H1 (cell line): ENCODE measurements at regions not wholly inside any gene's neighbourhood (a gene's known extent, or its start where the extent isn't known, plus 50 kb on each side); places are given as distances from the start of the nearest gene placed in this dataset.

Experiments
- CTCF ChIA-PET: fragments of 300-600 bp; sonication (Branson Sonifier 250); formaldehyde crosslinking; loops from one replicate; lab custom pipeline; 2021; ENCODE audit not compliant: partially characterized antibody; lab: Charles Lee
- POLR2A ChIA-PET: fragments of 300-600 bp; sonication (Branson Sonifier 250); formaldehyde crosslinking; loops from one replicate; lab custom pipeline; 2021; ENCODE audit warnings: inconsistent platforms; ENCODE audit not compliant: partially characterized antibody; lab: Charles Lee
- DNase-seq, 2 experiments: peaks; one replicate each; pipeline versions ENCODE4 v3.0.0 to v3.0.0-alpha.2; 2010 to 2022; ENCODE audit warnings: low spot score in 2 of 2, low read depth in 1 of 2, mixed read lengths in 1 of 2
- FAIRE-seq: peaks from 2 replicates; lab custom pipeline; 2011; peaks lifted over from hg19 to GRCh38; lab: Jason Lieb, UNC
- H2AFZ ChIP-seq: 2 replicates; pipeline ENCODE4 v1.8.1; 2012; ENCODE audit warnings: low read length, inconsistent platforms
- H2AK5ac ChIP-seq: 2 replicates; pipeline ENCODE4 v1.6.1; 2013; ENCODE audit warnings: low read depth, low read length
- H2BK120ac ChIP-seq: replicated peaks from 2 replicates; pipeline ENCODE3; 2013; ENCODE audit warnings: low read depth, low read length, inconsistent platforms
- H2BK12ac ChIP-seq: 2 replicates; pipeline ENCODE4 v1.6.1; 2013; ENCODE audit warnings: low read depth, low read length
- H2BK15ac ChIP-seq: 2 replicates; pipeline ENCODE4 v1.6.1; 2013; ENCODE audit warnings: low read length
- H2BK20ac ChIP-seq: 2 replicates; pipeline ENCODE4 v1.6.1; 2013; ENCODE audit warnings: low read length
- H2BK5ac ChIP-seq: 2 replicates; pipeline ENCODE4 v1.6.1; 2013; ENCODE audit warnings: low read depth, low read length
- H3K14ac ChIP-seq: 2 replicates; pipeline ENCODE4 v1.6.1; 2013; ENCODE audit warnings: inconsistent platforms; ENCODE audit not compliant: insufficient read length
- H3K18ac ChIP-seq: 2 replicates; pipeline ENCODE4 v1.6.1; 2013; ENCODE audit warnings: low read length; ENCODE audit errors: extremely low read depth
- H3K23ac ChIP-seq: 2 replicates; pipeline ENCODE4 v1.6.1; 2013; ENCODE audit warnings: inconsistent platforms; ENCODE audit not compliant: insufficient read length
- H3K23me2 ChIP-seq: 2 replicates; pipeline ENCODE4 v1.6.1; 2013; ENCODE audit warnings: low read depth, low read length
- H3K27ac ChIP-seq: 2 replicates; pipeline ENCODE4 v1.6.1; 2011; ENCODE audit warnings: low read depth, low read length, inconsistent platforms
- H3K27me3 ChIP-seq, 4 experiments: replicated peaks in 1 of 4; 1 replicate in 1 of 4; 2 replicates in 3 of 4; pipeline versions ENCODE4 v1.6.1 to v1.8.1; 2011 to 2013; ENCODE audit warnings: low read length in 3 of 4, mild to moderate bottlenecking in 3 of 4, inconsistent platforms in 2 of 4, mixed read lengths in 2 of 4, moderate library complexity in 1 of 4; ENCODE audit not compliant: control insufficient read depth in 3 of 4, insufficient read depth in 3 of 4; ENCODE audit errors: extremely low read depth in 1 of 4
- H3K36me3 ChIP-seq, 4 experiments: 2 replicates each; pipeline versions ENCODE4 v1.6.1 to v1.8.1; 2011 to 2013; ENCODE audit warnings: mild to moderate bottlenecking in 4 of 4, low read length in 3 of 4, moderate library complexity in 2 of 4, control low read depth in 1 of 4, inconsistent platforms in 1 of 4; ENCODE audit not compliant: insufficient read depth in 4 of 4, control insufficient read depth in 2 of 4
- H3K4ac ChIP-seq: replicated peaks from 2 replicates; pipeline ENCODE3; 2013; ENCODE audit warnings: low read length, low read depth, mixed read lengths, inconsistent platforms; ENCODE audit not compliant: insufficient read length
- H3K4me1 ChIP-seq, 4 experiments: replicated peaks in 1 of 4; 1 replicate in 1 of 4; 2 replicates in 3 of 4; pipeline versions ENCODE4 v1.6.1 to v1.8.1; 2011 to 2013; ENCODE audit warnings: low read length in 3 of 4, inconsistent platforms in 2 of 4, mixed read lengths in 1 of 4; ENCODE audit not compliant: insufficient read depth in 4 of 4, control insufficient read depth in 3 of 4
- H3K4me2 ChIP-seq, 2 experiments: 2 replicates each; pipeline versions ENCODE4 v1.6.1 to v1.8.1; 2011 to 2013; ENCODE audit warnings: low read depth in 2 of 2, low read length in 2 of 2, control low read depth in 1 of 2, inconsistent platforms in 1 of 2, mild to moderate bottlenecking in 1 of 2; ENCODE audit not compliant: insufficient read depth in 1 of 2
- H3K4me3 ChIP-seq, 4 experiments: fragments of 200-600, 300-600 bp in 1 of 4; sonication (generic), shearing (Covaris generic), sonication (Bioruptor Twin) in 1 of 4; 2 replicates each; pipeline versions ENCODE4 v1.5.1 to v1.8.1; 2011 to 2016; ENCODE audit warnings: low read length in 4 of 4, low read depth in 3 of 4, control low read depth in 2 of 4, inconsistent platforms in 2 of 4, mild to moderate bottlenecking in 2 of 4, mixed read lengths in 1 of 4, moderate library complexity in 1 of 4; ENCODE audit not compliant: insufficient read depth in 2 of 4; ENCODE audit errors: extremely low read depth in 1 of 4
- H3K56ac ChIP-seq: replicated peaks from 2 replicates; pipeline ENCODE3; 2013; ENCODE audit warnings: low read depth, mild to moderate bottlenecking, mixed read lengths, low read length, inconsistent platforms; ENCODE audit not compliant: insufficient read length
- H3K79me1 ChIP-seq: 2 replicates; pipeline ENCODE4 v1.6.1; 2013; ENCODE audit warnings: low read depth, low read length, control low read depth
- H3K79me2 ChIP-seq, 2 experiments: 2 replicates each; pipeline versions ENCODE4 v1.6.1 to v1.8.1; 2012 to 2013; ENCODE audit warnings: low read length in 2 of 2, mild to moderate bottlenecking in 2 of 2, inconsistent platforms in 1 of 2; ENCODE audit not compliant: insufficient read depth in 2 of 2, control insufficient read depth in 1 of 2
- H3K9ac ChIP-seq, 4 experiments: replicated peaks in 1 of 4; 1 replicate in 1 of 4; 2 replicates in 3 of 4; pipeline versions ENCODE4 v1.6.1 to v1.8.1; 2011 to 2013; ENCODE audit warnings: low read depth in 3 of 4, low read length in 3 of 4, control low read depth in 2 of 4, mild to moderate bottlenecking in 2 of 4, moderate library complexity in 2 of 4, inconsistent platforms in 1 of 4; ENCODE audit errors: extremely low read depth in 1 of 4
- H3K9me3 ChIP-seq, 2 experiments: 2 replicates each; pipeline versions ENCODE4 v1.6.1 to v1.8.1; 2012 to 2013; ENCODE audit warnings: mild to moderate bottlenecking in 2 of 2, moderate library complexity in 2 of 2, control low read depth in 1 of 2, inconsistent platforms in 1 of 2, low read depth in 1 of 2, low read length in 1 of 2, mixed read lengths in 1 of 2; ENCODE audit not compliant: insufficient read depth in 2 of 2
- H4K20me1 ChIP-seq, 2 experiments: replicated peaks in 1 of 2; 2 replicates each; pipeline versions ENCODE3 to v1.8.1; 2011 to 2013; ENCODE audit warnings: inconsistent platforms in 2 of 2, low read length in 2 of 2, mild to moderate bottlenecking in 1 of 2; ENCODE audit not compliant: insufficient read depth in 2 of 2, control insufficient read depth in 1 of 2
- H4K5ac ChIP-seq: 2 replicates; pipeline ENCODE4 v1.6.1; 2013; ENCODE audit warnings: low read length, low read depth, mixed read lengths, inconsistent platforms; ENCODE audit not compliant: insufficient read length
- H4K8ac ChIP-seq: 2 replicates; pipeline ENCODE4 v1.8.0; 2013; ENCODE audit warnings: mild to moderate bottlenecking, moderate library complexity, low read length, inconsistent platforms; ENCODE audit not compliant: insufficient read depth; ENCODE audit errors: extremely low read depth
- H4K91ac ChIP-seq: replicated peaks from 2 replicates; pipeline ENCODE3; 2013; ENCODE audit warnings: low read length, mixed read lengths, inconsistent platforms; ENCODE audit not compliant: insufficient read length
- BCL11A ChIP-seq, 2 experiments: IDR thresholded peaks; one replicate each; pipeline ENCODE4 v1.6.1; 2011; ENCODE audit warnings: low read depth in 2 of 2, low read length in 2 of 2, mild to moderate bottlenecking in 2 of 2
- CBX5 ChIP-seq: fragments of 300-800, 300-1000 bp; sonication (generic); IDR thresholded peaks from 2 replicates; pipeline ENCODE4 v1.7.1; 2016; ENCODE audit warnings: antibody characterized with exemption, low read length, low read depth
- CREB1 ChIP-seq: IDR thresholded peaks from 2 replicates; pipeline ENCODE4 v1.6.1; 2012; ENCODE audit warnings: inconsistent platforms
- EZH2 ChIP-seq: fragments of 200-600 bp; sonication (generic); IDR thresholded peaks from 2 replicates; pipeline ENCODE4 v1.7.1; 2012; ENCODE audit warnings: low read depth, mild to moderate bottlenecking, moderate library complexity, low read length, inconsistent platforms; ENCODE audit not compliant: severe bottlenecking
- FOSL1 ChIP-seq: IDR thresholded peaks from 2 replicates; pipeline ENCODE4 v1.6.1; 2011; ENCODE audit warnings: mild to moderate bottlenecking, low read depth, low read length, moderate library complexity; ENCODE audit not compliant: insufficient read depth
- GTF2F1 ChIP-seq: IDR thresholded peaks from 2 replicates; pipeline ENCODE4 v1.6.1; 2012; ENCODE audit warnings: low read depth, low read length, improper control_type of control experiment, borderline replicate concordance
- KDM1A ChIP-seq: fragments of 200-600, 300-600 bp; sonication (generic); IDR thresholded peaks from 2 replicates; pipeline ENCODE4 v1.7.1; 2016; ENCODE audit warnings: mild to moderate bottlenecking, low read length, borderline replicate concordance
- KDM4A ChIP-seq: IDR thresholded peaks from one replicate; pipeline ENCODE4 v1.7.1; 2012; ENCODE audit warnings: low read depth, mild to moderate bottlenecking, moderate library complexity, low read length, inconsistent platforms; ENCODE audit not compliant: severe bottlenecking
- PHF8 ChIP-seq: fragments of 200-600 bp; sonication (generic); conservative IDR thresholded peaks from 2 replicates; pipeline ENCODE4 v1.7.1; 2012; ENCODE audit warnings: low read depth, mild to moderate bottlenecking, inconsistent platforms, low read length, moderate library complexity
- POLR2AphosphoS5 ChIP-seq: IDR thresholded peaks from 2 replicates; pipeline ENCODE4 v1.6.1; 2011; ENCODE audit warnings: low read depth, low read length
- RFX5 ChIP-seq: IDR thresholded peaks from 2 replicates; pipeline ENCODE4 v1.6.1; 2011; ENCODE audit warnings: low read depth, low read length, improper control_type of control experiment, borderline replicate concordance
- SIRT6 ChIP-seq: IDR thresholded peaks from one replicate; pipeline ENCODE4 v1.7.1; 2012; ENCODE audit warnings: low read length, inconsistent platforms
- SRF ChIP-seq: IDR thresholded peaks from 2 replicates; pipeline ENCODE4 v1.6.1; 2011; ENCODE audit warnings: mild to moderate bottlenecking, low read depth, low read length, moderate library complexity
- SUZ12 ChIP-seq: fragments of 200-600 bp; sonication (generic); IDR thresholded peaks from 2 replicates; pipeline ENCODE4 v1.6.1; 2012; ENCODE audit warnings: mild to moderate bottlenecking, inconsistent platforms, low read length, moderate library complexity, mixed read lengths
- TAF7 ChIP-seq: optimal IDR thresholded peaks from 2 replicates; pipeline ENCODE3; 2011; ENCODE audit warnings: low read depth, mild to moderate bottlenecking, inconsistent platforms, low read length, moderate library complexity, borderline replicate concordance
- TEAD4 ChIP-seq: IDR thresholded peaks from 2 replicates; pipeline ENCODE4 v1.6.1; 2012; ENCODE audit warnings: low read depth, low read length, inconsistent platforms, mixed read lengths
- ZNF274 ChIP-seq: IDR thresholded peaks from 2 replicates; pipeline ENCODE4 v1.7.0; 2012; ENCODE audit warnings: low read length, borderline replicate concordance; ENCODE audit errors: extremely low read depth
- WGBS, 2 experiments: shearing (Covaris generic) in 1 of 2; methylation state at CpG; one replicate each; pipeline versions ENCODE4 v1.1.6 to v1.1.7; 2013 to 2015; ENCODE audit warnings: low lambda C conversion rate in 2 of 2, mixed read lengths in 2 of 2, inconsistent platforms in 1 of 2, low coverage in 1 of 2, missing lambda C conversion rate in 1 of 2; ENCODE audit not compliant: insufficient replicate concordance in 2 of 2, insufficient coverage in 1 of 2, insufficient read length in 1 of 2; ENCODE audit errors: extremely low coverage in 1 of 2, missing lambda C conversion rate in 1 of 2; 5-methylcytosine and 5-hydroxymethylcytosine counted together

- Histone ChIP-seq H2AFZ (no peak overlapping the region), H3K23ac (no peak overlapping the region), H4K91ac (no peak overlapping the region), H3K18ac (no peak overlapping the region), H2BK20ac (no peak overlapping the region), H3K23me2 (no peaks in the 10 kb centered on the region), H3K79me1 (no peaks in the 10 kb centered on the region), H2BK5ac (no peak overlapping the region), H3K27me3 (no peaks in the 10 kb centered on the region), H2AK5ac (no peak overlapping the region), H3K4me1 (no peaks in the 10 kb centered on the region), H3K4me3 (no peak overlapping the region), H3K56ac (no peak overlapping the region), H4K8ac (no peak overlapping the region), H3K36me3 (no peaks in the 10 kb centered on the region), H4K5ac (no peak overlapping the region), H2BK15ac (no peak overlapping the region), H2BK120ac (no peak overlapping the region), H3K27ac (no peak overlapping the region), H2BK12ac (no peak overlapping the region), H4K20me1 (no peaks in the 10 kb centered on the region), H3K9ac (no peak overlapping the region), H3K4me2 (no peak overlapping the region), H3K79me2 (no peaks in the 10 kb centered on the region), H3K14ac (no peak overlapping the region), H3K4ac (no peak overlapping the region), H3K9me3 (no peaks in the 10 kb centered on the region)
- no peak for FAIRE-seq
- WGBS, 2 experiments: 93% methylated on average over 3 of the region's 3 CpGs; no CpG with 5 or more reads in 1 of the 2 experiments
- POLR2A ChIA-PET: no interaction called here
- no peak for DNase-seq
- CTCF ChIA-PET: no interaction called here
- TF ChIP-seq KDM4A: no peak
- TF ChIP-seq ZNF274: no peak
- no peak for TF ChIP-seq SIRT6
- TF ChIP-seq PHF8: no peak
- no peak for TF ChIP-seq EZH2
- TF ChIP-seq POLR2AphosphoS5: no peak
- no peak for TF ChIP-seq TEAD4
- TF ChIP-seq RFX5: no peak
- TF ChIP-seq TAF7: no peak
- no peak for TF ChIP-seq SUZ12
- TF ChIP-seq KDM1A: no peak
- TF ChIP-seq BCL11A (IDR thresholded peaks at IDR 0.05; ENCODE audit: low read depth in 2 of 2, low read length in 2 of 2): no peak
- TF ChIP-seq CREB1: no peak
- no peak for TF ChIP-seq FOSL1
- TF ChIP-seq SRF: no peak
- no peak for TF ChIP-seq CBX5
- no peak for TF ChIP-seq GTF2F1
Measured at GRCh38 chr1:189662190-189662589, 815.5 kb downstream of the BRINP3 start.
